ENCODE measurements at regions not wholly inside any gene's neighbourhood (a gene's known extent, or its start where the extent isn't known, plus 50 kb on each side); places are given as distances from the start of the nearest gene placed in this dataset.

DNA sequence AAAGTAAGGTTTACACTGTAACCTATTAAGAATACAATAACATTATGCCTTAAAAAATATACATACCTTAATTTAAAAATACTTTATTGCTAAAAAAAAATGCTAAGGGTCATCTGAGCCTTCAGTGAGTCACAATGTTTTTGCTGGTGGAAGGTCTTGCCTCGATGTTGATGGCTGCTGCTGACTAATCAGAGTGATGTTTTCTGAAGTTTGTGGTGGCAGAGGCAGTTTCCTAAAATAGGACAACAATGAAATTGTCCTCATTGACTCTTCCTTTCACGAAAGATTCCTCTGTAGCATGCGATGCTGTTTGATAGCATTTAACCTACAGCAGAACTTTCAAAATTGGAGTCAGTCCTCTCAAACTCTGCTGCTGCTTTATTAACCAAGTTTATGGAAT is 97.6 kb downstream of the FAT3 start:
- DNase-seq (ENCODE audit: low spot score): no peak

DNA sequence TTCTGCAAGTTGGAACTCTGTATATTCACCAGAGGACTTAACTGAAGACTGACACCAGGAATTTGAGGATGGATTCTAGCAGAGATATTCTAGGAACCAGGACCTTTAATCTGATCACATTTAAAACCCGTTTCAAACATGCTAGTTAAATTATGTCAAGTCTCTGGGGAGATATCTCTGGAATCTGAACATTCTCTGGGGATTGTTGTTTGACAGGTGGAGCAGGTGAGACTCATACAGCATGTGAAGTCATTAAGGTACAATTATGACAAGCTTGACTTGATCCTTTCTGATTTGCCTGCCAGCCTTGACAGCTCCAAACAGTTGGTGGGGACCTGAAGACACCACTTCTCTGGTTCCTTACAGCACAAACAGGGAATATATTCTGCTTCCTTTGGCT is 100.3 kb downstream of the FAT3 start:
- no peak for DNase-seq (ENCODE audit: low spot score)

DNA sequence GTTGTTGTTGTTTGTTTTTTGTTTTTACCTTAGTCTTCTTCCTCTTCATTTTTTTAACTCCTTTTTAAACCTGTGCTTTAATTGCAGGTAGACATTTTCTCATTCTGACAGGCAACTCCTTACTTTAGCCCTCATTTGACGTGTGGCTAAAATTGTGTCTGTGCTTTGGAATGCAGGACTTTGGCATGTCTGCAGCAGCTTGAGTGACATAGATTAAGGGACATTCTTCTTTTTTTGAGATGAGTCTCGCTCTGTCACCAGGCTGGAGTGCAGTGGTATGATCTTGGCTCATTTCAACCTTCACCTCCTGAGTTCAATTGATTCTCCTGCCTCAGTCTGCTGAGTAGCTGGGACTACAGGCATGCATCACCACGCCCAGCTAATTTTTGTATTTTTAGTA is 100.8 kb downstream of the FAT3 start:
- no peak for DNase-seq (ENCODE audit: low spot score)

DNA sequence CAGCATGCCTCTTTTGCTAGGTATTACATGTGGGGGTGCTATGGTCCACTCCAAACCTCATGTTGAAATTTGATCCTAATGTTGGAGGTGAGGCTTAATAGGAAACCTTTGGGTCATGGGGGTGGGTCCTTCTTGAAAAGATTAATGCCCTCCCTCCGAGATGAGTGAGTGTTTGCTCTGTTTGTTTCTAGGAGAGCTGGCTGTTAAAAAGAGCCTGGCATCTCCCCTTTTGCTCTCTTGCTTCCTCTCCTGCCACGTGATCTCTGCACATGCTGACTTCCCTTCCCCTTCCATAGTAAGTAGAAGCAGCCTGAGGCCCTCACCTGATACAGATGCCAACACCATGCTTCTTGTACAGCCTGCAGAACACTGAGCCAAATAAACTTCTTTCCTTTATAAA is 104.5 kb downstream of the FAT3 start:
- no peak for DNase-seq (ENCODE audit: low spot score)

DNA sequence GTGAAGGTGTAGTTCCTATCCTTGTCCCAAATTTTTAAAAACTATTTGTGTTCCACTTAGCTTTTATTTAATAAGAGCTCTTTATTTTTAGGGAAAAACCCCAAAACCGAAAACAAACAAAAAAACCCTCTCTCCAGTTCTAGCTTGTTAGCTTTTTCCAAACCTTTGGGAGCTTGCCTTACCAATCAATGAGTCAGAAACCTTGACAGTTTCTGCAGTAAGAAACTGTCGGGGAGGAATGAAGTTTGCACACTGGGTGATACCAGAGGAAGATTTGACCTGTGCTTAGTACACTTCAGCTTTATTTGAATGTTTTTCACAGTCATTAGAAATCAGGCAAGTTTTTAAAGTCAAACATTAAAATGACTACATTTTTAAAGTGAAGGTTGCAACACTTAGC is 105.0 kb downstream of the FAT3 start:
- no peak for DNase-seq (ENCODE audit: low spot score)

DNA sequence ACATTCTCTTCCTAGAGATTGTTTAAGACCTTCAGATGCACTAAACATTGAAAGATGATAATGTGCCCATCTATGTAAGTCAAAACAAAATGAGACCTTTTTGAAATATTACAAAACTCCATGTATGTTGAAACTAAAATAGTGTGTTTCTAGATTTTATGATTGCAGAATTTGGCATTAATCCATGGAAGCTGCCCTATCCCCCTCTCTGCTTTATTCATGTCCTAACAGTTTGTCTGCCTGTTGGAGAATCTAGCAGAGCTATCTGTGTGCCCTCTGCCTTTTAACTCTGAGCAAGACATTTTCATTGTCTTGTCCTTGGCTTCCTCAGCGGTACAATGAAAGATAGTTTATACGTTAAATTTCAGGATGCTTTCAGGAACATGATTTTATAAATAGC is 105.5 kb downstream of the FAT3 start:
- DNase-seq (ENCODE audit: low spot score): no peak

DNA sequence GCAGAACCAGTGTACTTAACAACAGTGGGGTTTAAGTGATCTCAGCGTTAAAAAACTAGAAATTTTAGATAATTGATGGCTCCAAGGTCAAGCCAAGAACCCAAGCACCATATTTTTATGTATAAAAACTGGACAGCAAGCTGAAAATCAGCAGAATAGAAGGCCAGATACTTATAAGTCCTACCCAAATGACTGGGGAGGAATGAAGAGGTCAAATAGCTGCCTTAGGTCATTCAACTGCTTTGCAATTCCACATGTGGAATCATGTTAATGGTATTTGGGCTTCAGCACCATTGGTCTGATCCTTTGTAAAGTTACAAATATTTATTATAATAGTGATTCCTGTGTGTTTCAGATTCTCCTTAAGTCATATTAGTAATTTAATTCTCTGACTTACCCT is 108.4 kb downstream of the FAT3 start:
- no peak for DNase-seq (ENCODE audit: low spot score)

DNA sequence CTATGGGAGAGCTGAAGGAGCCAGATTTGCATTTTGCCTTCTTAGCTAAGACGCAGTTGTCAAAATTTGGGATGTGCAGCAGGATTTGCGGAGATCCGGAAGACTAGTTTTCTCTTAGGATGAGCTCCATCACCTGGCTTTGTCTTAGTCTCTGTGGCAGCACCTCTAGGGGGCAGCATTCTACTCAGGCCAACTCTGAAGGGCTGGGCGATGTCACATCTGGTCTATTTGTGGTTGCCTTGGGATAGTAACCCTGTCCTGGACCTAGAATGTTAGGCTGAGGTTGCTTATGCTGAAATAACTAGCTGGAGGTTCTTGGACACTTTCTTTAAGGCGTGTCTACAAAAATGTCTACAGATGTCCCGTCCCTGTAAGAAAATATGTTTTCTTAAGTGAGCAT is 116.2 kb downstream of the FAT3 start:
- peak; percentile 34 for DNase-seq (ENCODE audit: low spot score)

DNA sequence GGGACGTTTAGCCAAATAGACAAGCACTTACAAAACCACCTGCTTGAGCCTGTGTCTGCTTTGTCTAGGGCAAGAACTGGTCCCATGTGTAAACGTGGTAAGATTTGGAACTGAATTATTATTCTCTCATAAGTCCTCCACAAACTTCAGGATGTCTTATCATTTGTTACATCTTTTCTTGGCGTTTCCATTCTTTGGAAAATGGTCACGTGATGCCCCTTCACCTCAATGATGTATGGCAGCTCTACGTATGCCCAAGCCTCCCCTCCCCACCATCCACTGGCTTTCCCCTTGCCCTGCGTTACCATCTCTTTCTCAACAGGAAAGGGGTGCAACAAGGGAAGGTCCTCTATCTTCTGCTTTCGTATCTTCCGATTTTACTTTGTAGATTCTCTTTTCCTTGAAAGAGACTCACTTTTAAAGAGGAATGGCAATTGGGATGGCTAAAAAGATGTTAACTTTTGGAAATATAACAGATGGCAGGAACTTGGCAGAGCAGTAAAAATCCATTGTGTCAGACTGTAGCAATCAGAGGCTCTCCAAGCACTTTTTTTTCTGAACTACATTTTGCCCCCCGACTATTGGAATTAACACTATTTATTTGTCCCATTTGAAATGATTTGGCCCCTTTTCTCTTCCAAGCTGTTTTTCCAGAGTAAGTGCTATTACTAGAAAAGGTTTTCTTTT is 117.6 kb downstream of the FAT3 start:
- DNase-seq (ENCODE audit: low spot score): no peak

DNA sequence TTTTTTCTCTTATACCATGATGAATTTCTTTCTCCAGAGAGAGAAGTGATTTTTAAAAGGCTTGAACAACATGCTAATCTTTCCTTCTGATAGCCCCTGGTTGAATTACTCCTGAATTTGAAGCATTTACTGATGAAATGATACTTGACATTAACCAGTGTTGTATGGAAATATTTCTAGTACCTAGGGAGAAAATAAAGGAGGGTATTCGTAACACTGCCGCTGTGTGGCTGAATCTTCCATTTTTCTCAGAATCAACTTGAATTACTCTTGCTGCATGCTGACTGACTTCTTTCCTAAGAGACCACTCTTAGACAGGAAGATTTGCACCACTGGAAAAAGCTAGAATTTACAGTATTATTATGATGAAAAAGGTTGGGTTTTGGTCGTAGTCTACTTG is 118.3 kb downstream of the FAT3 start:
- no peak for DNase-seq (ENCODE audit: low spot score)

DNA sequence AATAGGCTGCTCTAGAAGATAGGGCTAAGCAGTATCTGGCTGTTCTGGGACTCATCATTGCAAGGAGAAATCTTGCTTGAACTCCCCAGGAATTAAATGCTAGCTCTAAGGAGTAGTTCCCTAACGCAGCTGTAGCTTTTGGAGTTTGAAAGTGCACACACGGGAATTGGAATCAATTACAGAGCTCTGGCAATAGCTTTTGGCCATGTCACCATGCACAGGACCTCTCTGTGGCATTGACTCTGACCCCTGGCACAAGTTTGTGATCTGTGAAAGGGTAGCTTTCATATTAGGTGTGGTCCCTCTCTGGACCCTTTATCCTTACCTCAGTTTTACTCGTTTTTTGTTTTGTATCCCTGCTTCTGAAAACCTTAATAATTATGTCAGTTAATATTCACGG is 121.6 kb downstream of the FAT3 start:
- no peak for DNase-seq (ENCODE audit: low spot score)

DNA sequence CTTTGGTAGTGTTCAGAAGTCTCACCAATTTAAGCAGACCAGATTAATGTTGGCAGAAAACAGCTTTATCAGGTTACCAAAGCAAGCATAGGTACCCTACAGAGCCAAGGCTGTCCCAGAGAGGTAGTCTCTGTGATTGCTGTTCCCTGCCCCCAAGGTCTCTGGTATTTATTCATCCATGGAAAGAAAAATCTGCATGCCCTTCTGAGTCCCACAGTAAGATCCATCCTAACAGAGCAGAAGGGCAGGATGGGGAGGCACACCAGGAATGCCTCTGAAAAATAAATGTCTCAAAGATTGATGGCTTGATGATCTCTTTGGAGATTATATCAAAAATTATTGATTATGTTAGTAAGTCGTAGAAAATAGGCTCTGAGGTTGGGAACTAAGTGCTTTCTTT is 122.8 kb downstream of the FAT3 start:
- no peak for DNase-seq (ENCODE audit: low spot score)

DNA sequence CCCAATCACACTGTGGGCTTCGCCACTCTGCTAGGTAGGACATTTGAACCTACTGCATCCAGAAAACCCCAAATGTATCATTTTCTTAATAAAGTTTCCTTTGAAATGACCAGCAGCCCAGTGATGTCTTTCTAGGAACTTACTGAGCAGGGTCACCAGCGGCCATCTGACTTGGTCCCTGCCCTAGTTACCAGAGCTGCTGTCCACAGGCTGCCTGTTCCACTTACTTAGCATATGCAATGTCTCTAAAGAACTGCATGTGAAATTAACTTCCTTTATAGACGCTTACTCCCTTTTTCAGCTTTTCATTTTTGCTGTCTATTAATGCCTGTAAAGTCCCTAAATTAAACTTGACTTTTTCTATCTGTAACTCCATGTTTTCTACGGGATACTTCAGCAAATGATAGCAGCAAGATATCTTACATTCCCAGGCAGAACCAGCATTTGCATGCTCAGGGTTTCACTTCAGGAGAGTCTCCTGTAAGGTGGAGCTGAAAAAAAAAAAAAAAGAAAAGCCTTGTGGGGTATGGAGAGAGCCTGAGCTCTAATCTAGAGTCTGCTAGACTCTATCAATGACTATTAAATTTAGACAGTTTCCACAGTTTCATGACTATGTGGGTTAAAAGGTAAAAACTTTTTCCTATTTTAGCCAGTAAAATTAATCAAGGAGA is 125.0 kb downstream of the FAT3 start:
- DNase-seq (ENCODE audit: low spot score): no peak

DNA sequence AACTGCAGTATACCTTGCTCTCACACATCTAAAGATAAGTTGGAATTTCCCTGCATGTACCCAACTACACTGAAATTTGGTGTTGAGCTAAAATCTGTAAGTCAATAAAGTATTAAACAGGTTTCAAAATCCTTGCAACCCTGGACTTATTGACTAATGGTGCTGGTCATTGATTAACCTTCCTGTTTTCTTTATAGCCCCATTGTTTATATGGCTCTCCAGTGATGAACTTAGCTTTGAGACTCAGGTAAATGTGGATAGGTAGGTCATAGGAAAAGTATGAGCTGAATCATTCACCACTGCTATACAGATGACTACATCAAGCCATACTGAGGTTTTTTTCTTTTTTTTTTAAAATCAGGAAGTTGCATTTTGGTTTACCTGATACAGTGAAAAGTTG is 132.7 kb downstream of the FAT3 start:
- DNase-seq (ENCODE audit: low spot score): no peak

DNA sequence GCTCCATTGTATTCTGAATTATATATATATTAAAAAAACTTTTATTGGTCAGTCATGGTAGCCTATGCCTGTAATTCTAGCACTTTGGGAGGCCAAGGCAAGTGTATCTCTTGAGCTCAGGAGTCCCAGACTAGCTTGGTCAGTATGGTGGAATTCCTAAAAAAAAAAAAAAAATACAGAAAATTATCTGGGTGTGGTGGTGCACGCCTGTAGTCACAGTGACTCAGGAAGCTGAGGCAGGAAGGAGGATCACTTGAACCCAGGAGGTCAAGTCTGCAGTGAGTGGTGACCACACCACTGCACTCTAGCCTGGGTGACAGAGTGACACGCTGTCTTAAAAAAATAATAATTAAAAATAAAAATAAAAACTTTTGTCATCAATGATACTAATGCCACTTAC is 133.2 kb downstream of the FAT3 start:
- no peak for DNase-seq (ENCODE audit: low spot score)

DNA sequence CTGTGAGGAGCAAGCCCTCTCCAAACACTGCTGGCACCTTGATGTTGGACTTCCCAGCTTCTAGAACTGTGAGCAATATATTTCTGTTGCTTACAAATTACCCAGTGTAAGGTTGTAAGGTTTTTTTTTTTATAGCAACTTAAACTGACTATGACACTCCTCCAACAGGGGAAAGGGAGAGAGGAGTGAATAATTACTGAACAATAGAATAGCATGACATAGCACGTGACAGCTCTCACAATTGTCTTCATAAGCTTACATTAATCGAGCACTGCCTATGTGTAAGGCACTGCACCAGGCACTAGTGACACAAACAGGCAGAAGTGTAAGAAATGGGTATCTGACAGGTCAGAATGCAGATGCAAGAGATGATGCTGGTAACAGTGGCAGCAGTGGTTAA is 136.9 kb downstream of the FAT3 start:
- DNase-seq (ENCODE audit: low spot score): no peak

DNA sequence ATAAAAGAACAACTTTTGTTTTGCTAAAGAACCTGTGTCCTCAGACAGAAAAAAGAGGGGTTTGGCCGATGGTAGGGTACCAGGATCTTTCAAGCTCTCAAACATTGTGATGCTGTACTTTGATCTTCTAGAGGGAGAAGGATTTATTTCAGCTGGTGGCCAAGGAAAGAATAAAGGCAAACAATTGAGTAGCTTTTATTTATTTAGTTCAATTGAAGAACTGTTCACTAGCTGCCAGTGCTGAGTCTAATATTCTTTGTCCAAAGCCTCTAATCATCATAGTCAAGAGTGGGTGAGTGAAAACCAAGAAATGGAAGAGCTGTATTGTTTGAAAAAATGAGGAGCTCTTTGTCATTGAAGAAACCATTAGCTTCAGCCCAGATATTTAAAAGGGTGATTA is 138.4 kb downstream of the FAT3 start:
- no peak for DNase-seq (ENCODE audit: low spot score)

DNA sequence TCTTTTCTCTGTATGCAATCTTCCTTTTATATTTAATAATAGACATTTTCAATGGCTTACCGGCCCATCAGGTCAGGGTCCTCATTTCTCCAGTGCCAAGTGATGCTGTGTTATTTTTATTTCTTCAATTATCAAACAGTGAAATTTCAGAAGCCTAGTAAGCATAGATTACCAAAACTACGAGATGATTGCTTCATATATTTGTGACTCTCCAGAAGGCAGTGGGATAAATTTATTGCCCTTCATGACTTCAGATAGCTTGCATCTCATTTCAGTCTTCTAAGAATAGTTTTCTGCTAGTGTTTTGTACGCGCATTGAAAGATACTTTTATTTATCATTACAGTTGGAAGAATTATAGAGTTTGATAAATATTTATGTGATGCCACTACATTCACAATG is 139.6 kb downstream of the FAT3 start:
- no peak for DNase-seq (ENCODE audit: low spot score)

DNA sequence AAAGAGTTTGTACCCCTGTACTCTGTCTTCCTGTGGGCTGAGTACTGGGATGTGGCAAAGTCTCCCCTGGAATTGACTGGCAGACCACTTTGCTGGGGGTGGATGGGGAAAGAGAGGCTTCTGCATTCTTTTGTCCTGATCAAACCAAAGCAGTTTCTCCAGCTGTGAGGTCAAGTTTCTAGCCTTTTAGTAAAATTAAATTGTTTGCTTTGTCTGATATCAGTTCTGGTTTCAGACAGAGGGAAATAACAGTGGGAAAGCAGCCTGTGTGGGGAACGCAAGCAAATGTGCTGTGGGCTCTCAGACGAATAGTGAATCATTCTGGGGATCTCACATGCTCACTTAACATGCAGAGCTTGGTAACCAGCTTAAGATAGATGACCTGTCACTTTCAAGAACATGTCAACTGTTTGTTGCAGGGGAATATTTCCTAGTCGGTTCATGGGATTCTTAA is 151.6 kb downstream of the FAT3 start:
- DNase-seq (ENCODE audit: low spot score): no peak

DNA sequence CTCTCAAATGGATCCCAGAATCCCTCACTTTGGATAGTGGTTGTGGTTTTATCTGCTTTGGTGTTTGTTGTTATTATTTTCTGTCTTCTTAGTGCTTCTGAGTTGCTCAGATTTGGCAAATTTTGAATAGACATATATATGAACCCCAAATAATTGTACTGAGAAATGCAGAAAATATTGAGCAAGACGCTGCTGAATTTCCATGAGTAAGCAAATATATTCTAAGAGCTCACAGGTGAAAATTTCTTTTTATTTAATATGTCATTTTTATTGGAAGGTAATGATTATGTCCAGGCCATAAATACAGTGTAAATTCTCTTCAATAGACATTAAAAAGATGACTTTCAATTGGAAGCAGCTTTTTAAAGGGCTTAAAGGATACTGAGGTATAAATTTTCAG is 152.1 kb downstream of the FAT3 start:
- no peak for DNase-seq (ENCODE audit: low spot score)

DNA sequence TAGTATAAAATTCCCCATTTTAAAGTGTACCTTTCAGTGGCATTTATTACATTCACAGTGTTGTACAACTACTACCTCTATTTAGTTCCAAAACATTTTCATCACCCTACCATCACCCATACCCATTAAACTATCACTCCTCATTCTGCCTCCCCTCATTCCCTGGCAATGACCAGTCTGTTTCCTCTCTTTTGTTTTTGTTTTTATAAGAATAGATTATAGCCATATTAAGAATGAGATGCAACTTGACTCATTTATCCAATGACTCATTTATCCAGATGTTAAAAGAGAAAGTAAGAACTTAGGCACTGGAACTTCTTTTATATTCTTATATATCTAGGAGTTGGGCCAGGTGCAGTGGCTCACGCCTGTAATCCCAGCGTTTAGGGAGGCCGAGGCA is 156.3 kb downstream of the FAT3 start:
- no peak for DNase-seq (ENCODE audit: low spot score)

DNA sequence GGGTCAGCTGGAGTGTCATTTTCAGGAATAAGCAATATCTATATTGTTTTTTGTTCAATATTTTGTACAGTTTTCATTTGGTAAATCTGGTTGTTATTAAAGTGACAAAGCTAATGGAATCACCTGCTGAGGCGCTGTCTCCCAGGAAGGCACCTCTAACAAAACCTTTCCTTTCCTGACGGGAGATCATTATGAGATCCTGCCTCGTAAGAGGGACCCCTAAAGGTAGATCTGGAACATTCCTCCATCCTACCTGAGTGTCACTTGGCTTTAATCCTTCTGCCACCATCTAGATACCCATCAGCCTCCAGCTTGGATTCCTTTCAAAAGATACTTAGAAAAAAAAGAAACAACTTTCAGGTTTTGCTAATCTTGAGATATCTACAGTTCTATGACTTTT is 157.7 kb downstream of the FAT3 start:
- DNase-seq (ENCODE audit: low spot score): no peak

DNA sequence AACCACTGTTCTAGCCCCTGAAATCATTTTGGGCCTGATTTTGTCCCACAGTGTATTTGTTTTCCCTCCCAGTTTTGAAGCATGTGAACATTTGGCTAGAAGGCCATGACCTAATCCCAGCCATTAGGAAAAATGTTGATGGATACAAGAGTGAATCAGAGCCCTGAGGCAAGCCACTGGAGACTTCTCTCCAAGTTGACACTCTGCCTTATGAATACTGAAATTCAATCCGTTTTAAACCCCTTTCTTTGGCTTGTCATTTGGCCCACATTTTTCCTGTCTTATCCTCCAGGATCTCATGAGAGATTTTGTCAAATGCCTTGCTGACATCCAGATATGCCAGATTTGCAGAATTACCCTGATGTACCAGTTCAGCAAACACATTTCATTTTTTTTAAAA is 158.8 kb downstream of the FAT3 start:
- DNase-seq (ENCODE audit: low spot score): no peak

DNA sequence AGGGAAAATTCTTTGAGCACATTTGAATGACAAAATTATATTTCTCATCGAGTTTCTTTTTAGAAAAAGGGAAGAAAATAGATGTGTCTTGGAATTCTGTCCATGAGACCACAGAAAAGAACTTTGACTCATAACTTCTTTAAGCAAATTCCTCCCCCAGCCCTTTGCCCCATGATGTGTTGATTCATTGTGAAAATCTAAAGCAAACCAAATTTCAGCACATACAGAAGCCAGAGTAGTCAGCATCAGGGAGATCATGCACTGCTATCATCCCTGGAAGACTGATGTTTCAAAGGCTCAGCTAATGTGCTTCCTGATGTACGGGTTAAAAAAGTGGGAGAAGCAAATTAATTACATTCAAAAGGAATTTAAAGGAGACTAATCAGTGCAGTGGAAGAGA is 159.7 kb downstream of the FAT3 start:
- DNase-seq (ENCODE audit: low spot score): no peak
